A549 (cell line): ENCODE measurements at regions not wholly inside any gene's neighbourhood (a gene's known extent, or its start where the extent isn't known, plus 50 kb on each side); places are given as distances from the start of the nearest gene placed in this dataset.
"Not testable (repeated sequence)": the region's sequence is repeated elsewhere in the genome, so short reads cannot be mapped to it uniquely, and the experiment has no call there.

Experiments
- ATAC-seq, 2 experiments: fragments of 200-7000 bp in 1 of 2; fragments of >200 bp in 1 of 2; cut with Nextera tagmentation in 1 of 2; cut with Tn5 transposase in 1 of 2; 3 replicates each; pipeline versions ENCODE4 v1.8.0 to v1.9.1; 2018 to 2020; ENCODE audit warnings: mild to moderate bottlenecking in 1 of 2, moderate library complexity in 1 of 2
- CTCF ChIA-PET: fragments of 300-600 bp; sonication (Branson Sonifier 250); formaldehyde crosslinking; extraction: SDS; loops from one replicate; lab custom pipeline; 2021; ENCODE audit warnings: antibody characterized with exemption, inconsistent platforms; lab: Yijun Ruan, JAX
- POLR2A ChIA-PET: fragments of 350-600 bp; formaldehyde crosslinking; extraction: SDS; loops from one replicate; lab custom pipeline; 2021; ENCODE audit warnings: antibody characterized with exemption, inconsistent platforms; lab: Yijun Ruan, JAX
- DNase-seq, 2 experiments: peaks; one replicate each; pipeline versions ENCODE4 v3.0.0 to v3.0.0-alpha.2; 2011 to 2016; ENCODE audit warnings: low read depth in 1 of 2, low spot score in 1 of 2
- FAIRE-seq: peaks from 2 replicates; lab custom pipeline; 2011; peaks lifted over from hg19 to GRCh38; lab: Jason Lieb, UNC
- H3K27ac ChIP-seq, 2 experiments: fragments of >200 bp; sonication (Bioruptor Twin); formaldehyde crosslinking; 3 replicates each; pipeline ENCODE4 v1.5.1; 2016 to 2017
- H3K4me1 ChIP-seq: fragments of >200 bp; sonication (Bioruptor Twin); formaldehyde crosslinking; 3 replicates; pipeline ENCODE4 v1.6.1; 2016
- H3K4me2 ChIP-seq: fragments of >200 bp; sonication (Bioruptor Twin); formaldehyde crosslinking; 3 replicates; pipeline ENCODE4 v1.6.1; 2016
- H3K4me3 ChIP-seq: fragments of >200 bp; sonication (Bioruptor Twin); formaldehyde crosslinking; 3 replicates; pipeline ENCODE4 v1.5.1; 2016
- H3K9me3 ChIP-seq: fragments of >200 bp; sonication (Bioruptor Twin); formaldehyde crosslinking; 3 replicates; pipeline ENCODE4 v1.6.1; 2016
- WGBS: methylation state at CpG from one replicate; pipeline ENCODE4 v1.1.6; 2017; ENCODE audit errors: missing lambda C conversion rate; 5-methylcytosine and 5-hydroxymethylcytosine counted together

DNA sequence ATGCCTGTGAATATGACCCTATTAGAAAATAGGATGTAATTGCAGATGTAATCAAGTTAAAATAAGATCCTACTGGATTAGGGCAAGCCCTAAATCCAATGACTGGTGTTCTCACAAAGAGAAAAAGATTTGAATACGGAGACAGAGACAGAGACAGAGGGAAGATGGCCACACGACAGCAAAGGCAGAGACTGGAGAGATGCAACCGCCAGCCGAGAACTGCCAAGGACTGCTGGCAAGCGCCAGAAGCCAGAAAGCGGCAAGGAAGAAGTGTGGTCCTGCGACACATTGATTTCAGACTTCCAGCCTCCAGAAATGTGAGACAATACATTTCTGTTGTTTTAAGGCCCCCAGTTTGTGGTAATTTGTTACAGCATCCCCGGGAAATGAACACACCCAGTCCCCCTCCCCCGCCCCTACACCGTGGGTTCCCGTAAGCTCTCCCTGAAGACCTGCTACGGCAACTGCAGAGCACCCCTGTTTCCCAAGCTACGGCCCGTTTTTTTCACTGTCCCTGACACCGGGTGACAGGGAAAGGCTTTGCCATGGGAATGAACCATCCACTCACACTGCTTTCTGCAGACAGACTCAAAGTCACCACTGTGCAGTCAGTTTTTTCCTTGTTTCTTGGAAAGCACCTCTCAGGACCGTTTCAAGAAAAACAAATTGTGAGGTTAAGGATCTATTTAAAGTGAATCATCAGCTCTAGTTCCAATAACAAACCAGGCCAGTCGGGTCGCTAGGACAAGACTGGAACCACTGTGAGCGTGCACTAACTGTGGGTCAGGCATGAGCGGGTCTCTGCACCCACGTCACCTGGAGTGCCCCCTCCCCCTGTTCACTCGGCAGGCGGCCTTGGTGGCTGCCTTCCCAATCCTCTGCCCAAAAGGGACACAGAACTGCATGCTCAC lies 199.2 kb upstream of the IRF2BP2 start:
- H3K4me3 ChIP-seq, FAIRE-seq, H3K4me2 ChIP-seq, POLR2A ChIA-PET, ATAC-seq, CTCF ChIA-PET, H3K9me3 ChIP-seq: not testable (repeated sequence)
- DNase-seq: peak in 1 of 2 experiments; percentile 19
- peaks cover 21% of the 10 kb centered on the region for H3K4me1 ChIP-seq
- H3K27ac ChIP-seq: peak overlapping the region; percentile 4 to 64; a peak in 3 of 6 replicates
- 67% methylated on average over 15 of the region's 23 CpGs for WGBS

DNA sequence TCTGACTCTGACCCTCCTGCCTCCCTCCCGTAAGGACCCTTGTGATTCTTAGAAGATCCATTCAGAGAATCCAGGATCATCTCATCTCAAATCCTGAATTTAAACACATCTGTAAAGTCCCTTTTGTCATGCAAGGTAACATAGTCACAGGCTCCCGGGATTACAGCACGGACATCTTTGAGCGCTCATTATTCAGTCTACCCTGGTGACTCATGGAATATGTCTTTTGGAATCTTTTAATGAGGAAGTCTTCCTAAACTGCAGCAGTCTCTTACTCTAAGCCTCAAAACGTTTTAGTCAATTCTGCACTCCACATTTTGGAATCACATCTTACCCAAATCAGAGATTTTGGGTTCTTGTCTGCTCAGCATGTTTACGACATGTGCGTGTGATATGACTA lies 198.5 kb upstream of the IRF2BP2 start:
- ATAC-seq, FAIRE-seq, H3K4me3 ChIP-seq, DNase-seq, H3K4me2 ChIP-seq, POLR2A ChIA-PET, H3K9me3 ChIP-seq, H3K27ac ChIP-seq, CTCF ChIA-PET: not testable (repeated sequence)
- peaks cover 17% of the 10 kb centered on the region for H3K4me1 ChIP-seq
- WGBS: 71% methylated on average over 5 of the region's 7 CpGs

DNA sequence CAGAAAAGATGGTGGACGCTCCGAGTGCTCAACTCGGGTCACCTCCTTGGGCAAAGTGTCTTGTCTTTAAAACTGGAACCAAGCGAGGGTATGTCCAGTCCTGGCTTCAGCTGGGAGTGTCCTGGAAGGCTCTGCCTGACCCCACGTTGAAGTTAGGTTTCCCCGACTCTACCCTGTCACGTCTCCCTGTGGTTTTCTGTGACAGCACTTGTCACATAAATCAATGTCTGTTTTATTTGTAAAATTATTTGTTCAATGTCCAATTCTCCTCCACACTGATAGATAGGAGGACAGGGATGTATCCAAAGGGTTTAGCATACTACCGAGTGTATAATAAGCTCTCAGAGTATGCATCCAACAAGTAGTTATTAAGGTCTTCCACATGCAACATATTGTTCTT lies 197.7 kb upstream of the IRF2BP2 start:
- H3K4me3 ChIP-seq, CTCF ChIA-PET, DNase-seq, FAIRE-seq, H3K4me2 ChIP-seq, H3K9me3 ChIP-seq, H3K27ac ChIP-seq, ATAC-seq, POLR2A ChIA-PET: not testable (repeated sequence)
- WGBS: 78% methylated on average over 5 of the region's 8 CpGs
- peaks cover 17% of the 10 kb centered on the region for H3K4me1 ChIP-seq

DNA sequence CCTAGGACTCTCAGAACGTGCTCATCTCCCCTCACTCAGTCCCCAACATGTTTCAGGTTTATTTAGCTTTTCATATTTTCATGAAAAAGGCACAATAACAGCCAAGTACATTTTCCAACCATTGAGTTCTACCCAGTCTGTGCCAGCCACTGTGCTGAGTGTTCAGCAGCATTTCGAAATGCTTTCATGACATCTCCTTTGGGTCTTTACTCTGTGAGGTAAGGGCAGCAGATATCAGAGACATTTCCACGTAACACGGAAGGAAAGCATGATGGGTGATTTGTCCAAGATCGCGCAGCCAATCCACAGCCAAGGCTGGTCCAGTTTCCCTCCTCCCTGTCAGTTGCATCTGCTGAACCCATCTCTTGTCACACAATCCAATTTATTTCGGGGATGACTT lies 192.6 kb upstream of the IRF2BP2 start:
- H3K4me3 ChIP-seq, H3K4me1 ChIP-seq, DNase-seq, CTCF ChIA-PET, POLR2A ChIA-PET, ATAC-seq, FAIRE-seq, H3K9me3 ChIP-seq, H3K27ac ChIP-seq, H3K4me2 ChIP-seq: not testable (repeated sequence)
- 78% methylated on average over 7 of the region's 7 CpGs for WGBS

DNA sequence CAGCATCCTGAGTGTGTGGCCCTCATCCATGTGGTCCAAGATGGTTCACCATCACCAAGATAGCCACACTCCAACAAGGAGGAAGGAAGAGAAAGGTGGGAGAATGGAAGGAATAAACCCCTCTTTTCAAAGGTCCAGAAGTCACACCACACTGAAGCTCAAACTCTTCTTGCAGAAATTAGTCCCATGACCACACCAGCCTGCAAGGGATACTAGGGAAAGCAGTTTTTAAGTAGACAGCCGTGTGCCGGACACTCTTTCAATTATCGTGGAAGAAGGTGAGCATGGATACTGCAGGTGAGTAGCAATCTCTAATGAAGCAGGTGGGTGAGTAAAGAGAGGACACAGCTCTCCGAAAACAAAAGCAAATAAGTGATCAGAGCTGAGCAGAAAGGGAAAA lies 191.7 kb upstream of the IRF2BP2 start:
- WGBS: 80% methylated on average over 4 of the region's 4 CpGs
- H3K4me2 ChIP-seq, H3K27ac ChIP-seq, H3K9me3 ChIP-seq, CTCF ChIA-PET, DNase-seq, FAIRE-seq, POLR2A ChIA-PET, H3K4me3 ChIP-seq, H3K4me1 ChIP-seq: not testable (repeated sequence)
- peak in 1 of 2 experiments; percentile 20; a peak in 1 of 6 replicates for ATAC-seq

DNA sequence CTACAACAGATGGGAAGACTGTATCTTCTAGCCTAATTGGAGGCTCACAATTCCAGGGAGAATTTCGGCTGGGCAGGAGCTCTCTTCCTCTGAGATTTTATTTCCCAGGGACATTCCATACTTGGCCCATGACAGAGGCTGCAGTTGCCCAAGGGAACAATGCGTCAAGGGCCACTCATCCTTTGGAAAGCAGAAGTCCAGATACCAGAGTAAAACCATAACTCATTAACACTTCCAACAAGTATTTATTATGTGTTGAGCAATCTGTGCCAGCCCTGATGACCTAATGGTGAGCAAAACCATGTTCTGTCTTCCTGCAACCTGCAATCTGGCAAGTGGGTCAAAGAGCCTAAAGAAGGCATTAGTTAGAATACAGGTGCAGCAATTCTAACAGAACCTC lies 191.2 kb upstream of the IRF2BP2 start:
- whole genome bisulfite sequencing: no CpG with 5 or more reads among the region's 2 CpGs
- H3K4me1 ChIP-seq, POLR2A ChIA-PET, CTCF ChIA-PET, H3K4me3 ChIP-seq, H3K4me2 ChIP-seq, H3K27ac ChIP-seq, H3K9me3 ChIP-seq, DNase-seq, FAIRE-seq, ATAC-seq: not testable (repeated sequence)

DNA sequence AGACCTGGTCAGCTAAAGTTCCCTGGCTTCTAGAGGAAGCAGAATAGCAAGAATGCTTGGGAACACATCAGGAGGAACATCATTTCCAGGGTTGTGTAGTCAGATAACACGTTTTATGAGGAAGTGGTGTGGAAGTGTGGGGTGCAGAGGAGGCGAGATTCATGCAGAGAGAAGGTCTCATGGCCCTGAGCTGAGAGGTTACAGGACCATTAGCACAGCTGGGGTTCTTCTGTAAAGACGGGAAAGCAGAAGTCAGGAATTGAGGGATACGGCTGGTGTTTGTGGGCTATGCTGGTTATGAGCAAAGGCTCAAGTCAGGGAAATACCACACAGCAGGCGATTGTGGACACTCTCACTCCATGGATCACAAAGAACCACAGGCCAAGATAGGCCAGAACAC lies 190.6 kb upstream of the IRF2BP2 start:
- H3K9me3 ChIP-seq, H3K4me1 ChIP-seq, DNase-seq, CTCF ChIA-PET, H3K4me2 ChIP-seq, H3K4me3 ChIP-seq, ATAC-seq, POLR2A ChIA-PET, FAIRE-seq, H3K27ac ChIP-seq: not testable (repeated sequence)
- WGBS: 88% methylated on average over 5 of the region's 5 CpGs

DNA sequence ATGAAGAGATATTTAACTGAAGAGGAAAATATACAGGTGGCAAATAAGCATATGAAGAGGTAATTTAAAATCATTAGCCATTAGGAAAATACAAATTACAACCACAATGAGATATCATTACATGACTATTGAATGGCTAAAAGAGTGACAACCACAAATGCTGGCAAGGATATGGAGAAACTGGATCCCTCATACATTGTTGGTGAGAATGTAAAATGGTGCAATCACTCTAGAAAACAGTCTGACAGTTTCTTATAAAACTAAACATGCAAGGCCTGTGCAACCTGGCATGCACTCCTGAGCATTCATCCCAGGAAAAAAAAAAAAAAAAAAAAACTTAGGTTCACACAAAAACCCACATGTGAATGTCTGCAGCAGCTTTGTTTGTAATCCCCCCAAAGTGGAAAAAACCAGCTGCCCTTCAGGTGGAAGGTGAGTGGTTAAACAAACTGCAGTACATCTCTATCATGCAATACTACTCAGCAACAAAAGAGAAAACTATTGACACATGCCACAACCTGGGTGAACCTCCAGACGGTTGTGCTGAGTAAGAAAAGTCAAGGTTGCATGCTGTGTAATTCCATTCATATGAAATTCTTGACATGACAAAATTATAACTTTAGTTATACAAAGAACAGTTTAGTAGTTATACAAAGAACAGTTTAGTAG lies 189.2 kb upstream of the IRF2BP2 start:
- FAIRE-seq, ATAC-seq, DNase-seq, H3K9me3 ChIP-seq, CTCF ChIA-PET, H3K4me1 ChIP-seq, H3K4me3 ChIP-seq, H3K27ac ChIP-seq, H3K4me2 ChIP-seq, POLR2A ChIA-PET: not testable (repeated sequence)
- WGBS: 50% methylated on average over 1 of the region's 1 CpG

DNA sequence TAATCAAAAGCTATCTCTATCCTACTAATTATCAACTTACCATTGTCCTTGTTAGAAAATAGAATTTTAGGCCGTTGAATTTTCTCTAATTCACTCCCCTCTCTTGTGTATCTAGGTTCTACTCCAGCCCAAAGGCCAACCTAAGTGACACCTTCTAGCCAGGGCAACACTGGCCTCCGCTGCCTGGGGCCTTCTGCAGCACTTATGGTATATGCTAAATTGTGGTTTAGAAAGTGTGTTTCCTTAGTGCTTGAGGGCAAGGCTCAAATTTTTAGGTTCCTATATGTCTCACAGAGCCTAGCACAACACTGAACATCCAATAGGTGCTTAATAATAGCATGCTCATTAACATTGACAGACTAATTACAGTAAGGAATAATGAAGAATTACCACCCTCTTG lies 187.2 kb upstream of the IRF2BP2 start:
- POLR2A ChIA-PET, H3K9me3 ChIP-seq, CTCF ChIA-PET, H3K4me3 ChIP-seq, H3K4me2 ChIP-seq, H3K27ac ChIP-seq, ATAC-seq, FAIRE-seq, H3K4me1 ChIP-seq, DNase-seq: not testable (repeated sequence)
- WGBS: no CpG with 5 or more reads among the region's 2 CpGs

DNA sequence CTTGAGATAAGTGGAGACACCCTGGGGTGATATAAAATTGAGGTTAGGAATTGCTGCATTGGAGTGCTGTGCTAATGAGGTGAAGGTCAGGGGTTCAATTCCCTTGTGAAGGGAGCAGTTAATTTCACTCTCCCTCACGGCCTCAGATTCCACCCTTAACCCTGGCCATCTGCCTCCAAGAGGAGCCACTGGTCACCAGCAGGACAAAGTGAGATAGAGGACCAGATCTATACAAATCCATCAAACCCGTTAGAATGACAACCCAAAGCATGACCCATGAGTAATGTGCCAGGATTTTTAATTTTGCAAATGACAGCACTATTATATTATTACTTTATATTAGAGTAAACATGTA lies 186.4 kb upstream of the IRF2BP2 start:
- H3K4me2 ChIP-seq, ATAC-seq, H3K4me3 ChIP-seq, FAIRE-seq, POLR2A ChIA-PET, DNase-seq, H3K9me3 ChIP-seq, CTCF ChIA-PET, H3K27ac ChIP-seq, H3K4me1 ChIP-seq: not testable (repeated sequence)
- 62% methylated on average over 2 of the region's 2 CpGs for WGBS

DNA sequence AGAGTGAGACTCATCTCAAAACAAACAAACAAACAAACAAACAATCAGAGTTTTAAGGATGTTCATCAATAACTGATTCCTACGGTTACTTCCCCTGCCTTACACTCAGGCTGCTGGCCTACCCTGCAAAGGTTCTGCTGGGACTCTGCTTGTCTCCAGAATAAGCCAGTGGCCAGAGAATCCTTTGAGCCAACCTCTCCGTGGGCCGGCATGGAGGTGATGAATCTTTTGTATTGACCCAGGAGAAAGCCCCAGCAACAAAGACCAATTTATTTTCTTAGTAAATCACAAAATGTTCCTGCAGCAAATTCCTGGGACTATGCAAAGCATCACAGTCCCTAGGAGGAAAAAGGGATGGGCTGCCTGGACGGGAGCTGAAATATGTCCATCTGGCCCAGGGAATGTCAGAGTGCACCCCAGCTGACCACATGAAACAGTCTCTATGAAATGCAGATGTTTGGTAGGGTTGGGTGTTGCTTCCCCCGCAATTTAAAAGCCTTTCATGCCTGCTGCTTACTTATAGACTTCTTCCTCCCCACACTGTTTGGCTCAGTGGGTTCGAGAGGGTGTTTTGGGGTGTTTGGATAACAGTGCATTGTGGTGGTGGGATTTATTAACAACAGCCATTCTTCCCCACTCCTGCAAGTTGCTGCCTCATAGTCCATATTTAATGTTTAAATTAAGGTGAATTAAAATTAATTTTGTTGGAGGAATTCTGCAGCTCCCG lies 185.9 kb upstream of the IRF2BP2 start:
- H3K27ac ChIP-seq, FAIRE-seq, H3K4me2 ChIP-seq, ATAC-seq, POLR2A ChIA-PET, H3K9me3 ChIP-seq, DNase-seq, H3K4me3 ChIP-seq, CTCF ChIA-PET, H3K4me1 ChIP-seq: not testable (repeated sequence)
- WGBS: 91% methylated on average over 7 of the region's 7 CpGs
